ENCODE measurements at regions not wholly inside any gene's neighbourhood (a gene's known extent, or its start where the extent isn't known, plus 50 kb on each side); places are given as distances from the start of the nearest gene placed in this dataset.

GRCh38 chr1:163927493-163927892, 605.7 kb downstream of the NUF2 start:
- Histone ChIP-seq H3K4me1 (ENCODE audit: control insufficient read depth, insufficient read depth, low read length) (no peaks in the 10 kb centered on the region), H3K23ac (ENCODE audit: low read depth, low read length) (no peak overlapping the region), H4K91ac (ENCODE audit: insufficient read depth, low read depth, low read length) (no peak overlapping the region), H3K79me1 (ENCODE audit: low read depth in 1 of 2, low read length in 2 of 2) (no peaks in the 10 kb centered on the region), H2AK5ac (ENCODE audit: low read depth, low read length) (no peak overlapping the region), H3K9me3 (ENCODE audit: control insufficient read depth, insufficient read depth, low read length) (no peaks in the 10 kb centered on the region), H4K8ac (ENCODE audit: low read depth in 2 of 2, low read length in 2 of 2) (no peak overlapping the region), H3K9me1 (ENCODE audit: insufficient read depth, low read length) (no peaks in the 10 kb centered on the region), H2AK9ac (replicated peaks; ENCODE audit: low read depth, low read length, poor library complexity) (no peak overlapping the region), H2BK5ac (ENCODE audit: low read depth, low read length, poor library complexity, severe bottlenecking) (no peak overlapping the region), H4K5ac (ENCODE audit: low read depth, low read length) (no peak overlapping the region), H3K9ac (ENCODE audit: low read depth, low read length) (no peak overlapping the region), H2BK120ac (ENCODE audit: low read depth, low read length) (no peak overlapping the region), H3K18ac (ENCODE audit: low read depth, low read length) (no peak overlapping the region), H3K14ac (replicated peaks; ENCODE audit: low read depth, low read length) (no peak overlapping the region), H2AFZ (replicated peaks; ENCODE audit: low read length, poor library complexity) (no peak overlapping the region), H3K36me3 (ENCODE audit: control insufficient read depth, insufficient read depth, low read length) (no peaks in the 10 kb centered on the region), H4K20me1 (ENCODE audit: insufficient read depth, low read length) (no peaks in the 10 kb centered on the region), H3K4ac (ENCODE audit: low read depth, low read length) (no peak overlapping the region), H3K56ac (ENCODE audit: extremely low read depth, insufficient read depth, low read length) (no peak overlapping the region), H2BK15ac (ENCODE audit: low read depth, low read length) (no peak overlapping the region), H3K4me2 (ENCODE audit: low read depth, low read length) (no peak overlapping the region), H2BK20ac (ENCODE audit: low read depth, low read length) (no peak overlapping the region), H3K27me3 (ENCODE audit: control insufficient read depth, insufficient read depth, low read length) (no peaks in the 10 kb centered on the region), H3K27ac (ENCODE audit: insufficient read depth, low read length) (no peak overlapping the region), H3K4me3 (ENCODE audit: insufficient read depth, low read depth, low read length) (no peak overlapping the region)
- CTCF ChIA-PET: no interaction called here
- POLR2A ChIA-PET (ENCODE audit: unreplicated experiment): no interaction called here
- no TSS peak for BruUV-seq (replicated peaks)
- TF ChIP-seq CEBPB (IDR thresholded peaks at IDR 0.05; ENCODE audit: low read depth, low read length) (no peak), CTCF (conservative IDR thresholded peaks at IDR 0.05; ENCODE audit: low read depth, low read length) (no peak), RFX5 (IDR thresholded peaks at IDR 0.05; ENCODE audit: low read depth, low read length) (no peak), BHLHE40 (IDR thresholded peaks at IDR 0.05; ENCODE audit: low read depth, low read length) (no peak), MAFK (IDR thresholded peaks at IDR 0.05; ENCODE audit: low read depth, low read length) (no peak), NFE2L2 (IDR thresholded peaks at IDR 0.05; ENCODE audit: low read depth, low read length) (no peak), MXI1 (IDR thresholded peaks at IDR 0.05; ENCODE audit: borderline replicate concordance, low read depth, low read length) (no peak), POLR2A (IDR thresholded peaks at IDR 0.05; ENCODE audit: low read depth, low read length) (no peak), RCOR1 (IDR thresholded peaks at IDR 0.05; ENCODE audit: insufficient replicate concordance, low read length) (no peak), ELK1 (IDR thresholded peaks at IDR 0.05; ENCODE audit: borderline replicate concordance, low read depth, low read length) (no peak), MAZ (IDR thresholded peaks at IDR 0.05; ENCODE audit: borderline replicate concordance, low read depth, low read length) (no peak), CHD1 (IDR thresholded peaks at IDR 0.05; ENCODE audit: low read depth, low read length) (no peak), FOS (IDR thresholded peaks at IDR 0.05; ENCODE audit: low read depth, low read length) (no peak), SMC3 (IDR thresholded peaks at IDR 0.05; ENCODE audit: low read depth, low read length) (no peak), USF2 (IDR thresholded peaks at IDR 0.05; ENCODE audit: low read depth, low read length) (no peak), RAD21 (IDR thresholded peaks at IDR 0.05; ENCODE audit: low read length) (no peak)
- in situ Hi-C loops (cut with MboI; ENCODE audit: low sequenced_read_pairs): no loop called here
- no CpG with 5 or more reads among the region's 1 CpG for WGBS, 2 experiments (ENCODE audit: extremely low coverage in 2 of 2, insufficient read length in 1 of 2)
- dilution Hi-C loops (cut with HindIII; ENCODE audit: low sequenced_read_pairs, unreplicated experiment): no loop called here
- DNase-seq (no peak), ATAC-seq (ENCODE audit: low read depth) (no peak)
- intact Hi-C loops (cut with micrococcal nuclease): no loop called here

All from IMR-90 (cell line).